ENCODE measurements at regions not wholly inside any gene's neighbourhood (a gene's known extent, or its start where the extent isn't known, plus 50 kb on each side); places are given as distances from the start of the nearest gene placed in this dataset.

GRCh38 chr14:62308316-62308715, 546.1 kb downstream of the SNAPC1 start:
- TF ChIP-seq POLR2A (IDR thresholded peaks at IDR 0.05) (no peak), CTCF (IDR thresholded peaks at IDR 0.05) (no peak)

All from body of pancreas (tissue), 4 donors.